Kidney epithelial cell (primary cell): ENCODE measurements at regions not wholly inside any gene's neighbourhood (a gene's known extent, or its start where the extent isn't known, plus 50 kb on each side); places are given as distances from the start of the nearest gene placed in this dataset.
A peak's percentile ranks its signal among the peaks of the same experiment; 100 is the strongest.
"Not testable (repeated sequence)": the region's sequence is repeated elsewhere in the genome, so short reads cannot be mapped to it uniquely, and the experiment has no call there.

Source experiments
- DNase-seq: peaks from one replicate; pipeline ENCODE4 v3.0.0-alpha.2; 2010; ENCODE audit warnings: low read depth
- H3K27me3 ChIP-seq: 2 replicates; pipeline ENCODE4 v1.6.0; 2011; ENCODE audit warnings: low read length; ENCODE audit not compliant: control insufficient read depth, insufficient read depth
- H3K36me3 ChIP-seq: 2 replicates; pipeline ENCODE4 v1.5.1; 2011; ENCODE audit warnings: low read length; ENCODE audit not compliant: control insufficient read depth, insufficient read depth
- H3K4me3 ChIP-seq: 2 replicates; pipeline ENCODE4 v1.5.1; 2011; ENCODE audit warnings: low read depth, mild to moderate bottlenecking, control low read depth, low read length
- CTCF ChIP-seq: IDR thresholded peaks from 2 replicates; pipeline ENCODE4 v1.5.1; 2011; ENCODE audit warnings: mild to moderate bottlenecking, moderate library complexity, low read length, control low read depth, inconsistent platforms; ENCODE audit not compliant: insufficient read depth, poor library complexity, severe bottlenecking

- DNase-seq, result no peak
- TF ChIP-seq CTCF, result no peak
Observed at GRCh38 chr6:27754408-27754782, 157.8 kb downstream of the OR2B2 start.

GRCh38 chr6:27753668-27754407, 158.4 kb downstream of the OR2B2 start:
- Histone ChIP-seq H3K4me3 (peak overlapping the region; percentile 47), H3K27me3 (peaks cover 3% of the 10 kb centered on the region), H3K36me3 (no peaks in the 10 kb centered on the region)
- peak; percentile 20 for TF ChIP-seq CTCF
- DNase-seq, result peak; percentile 65

More at GRCh38 chr6:27754408-27754782, 157.8 kb downstream of the OR2B2 start:
- Histone ChIP-seq H3K4me3 (peak overlapping the region; percentile 47), H3K27me3 (peaks cover 3% of the 10 kb centered on the region), H3K36me3 (no peaks in the 10 kb centered on the region)

GRCh38 chr6:27752038-27752885, 159.9 kb downstream of the OR2B2 start:
- TF ChIP-seq CTCF, result peak; percentile 69
- H3K4me3 ChIP-seq, result peak overlapping the region; percentile 59
- H3K36me3 ChIP-seq, result no peaks in the 10 kb centered on the region
- peak; percentile 41 for DNase-seq
- peaks cover under 1% of the 10 kb centered on the region for H3K27me3 ChIP-seq

- H3K4me3 ChIP-seq, result no peak overlapping the region
- DNase-seq, result no peak
- peaks cover 2% of the 10 kb centered on the region for H3K27me3 ChIP-seq
- TF ChIP-seq CTCF, result no peak
- H3K36me3 ChIP-seq, result no peaks in the 10 kb centered on the region
Observed at GRCh38 chr6:27748661-27749060, 163.5 kb downstream of the OR2B2 start.

GRCh38 chr6:27747637-27748036, 164.6 kb downstream of the OR2B2 start:
- TF ChIP-seq CTCF, result no peak
- H3K4me3 ChIP-seq, result no peak overlapping the region
- peaks cover 9% of the 10 kb centered on the region for H3K27me3 ChIP-seq
- no peaks in the 10 kb centered on the region for H3K36me3 ChIP-seq
- no peak for DNase-seq

GRCh38 chr6:27746860-27747259, 165.3 kb downstream of the OR2B2 start:
- not testable (repeated sequence) for DNase-seq, H3K4me3 ChIP-seq, H3K36me3 ChIP-seq
- H3K27me3 ChIP-seq, result peaks cover 11% of the 10 kb centered on the region
